Hepatocyte (in vitro differentiated cells): ENCODE measurements at regions not wholly inside any gene's neighbourhood (a gene's known extent, or its start where the extent isn't known, plus 50 kb on each side); places are given as distances from the start of the nearest gene placed in this dataset.

Source experiments
- CTCF ChIP-seq: fragments of 200-600 bp; sonication (generic); IDR thresholded peaks from 2 replicates; pipeline ENCODE4 v1.5.1; 2016; ENCODE audit warnings: antibody characterized with exemption, mild to moderate bottlenecking; ENCODE audit not compliant: poor library complexity
- EZH2 ChIP-seq: fragments of 200-600 bp; sonication (generic); IDR thresholded peaks from 2 replicates; pipeline ENCODE4 v1.6.1; 2016; ENCODE audit warnings: antibody characterized with exemption, mild to moderate bottlenecking, borderline replicate concordance

GRCh38 chr3:84891851-84892250 is 66.9 kb upstream of the CADM2 start:
- TF ChIP-seq CTCF: no peak
- no peak for TF ChIP-seq EZH2
